ENCODE measurements at regions not wholly inside any gene's neighbourhood (a gene's known extent, or its start where the extent isn't known, plus 50 kb on each side); places are given as distances from the start of the nearest gene placed in this dataset.

DNA sequence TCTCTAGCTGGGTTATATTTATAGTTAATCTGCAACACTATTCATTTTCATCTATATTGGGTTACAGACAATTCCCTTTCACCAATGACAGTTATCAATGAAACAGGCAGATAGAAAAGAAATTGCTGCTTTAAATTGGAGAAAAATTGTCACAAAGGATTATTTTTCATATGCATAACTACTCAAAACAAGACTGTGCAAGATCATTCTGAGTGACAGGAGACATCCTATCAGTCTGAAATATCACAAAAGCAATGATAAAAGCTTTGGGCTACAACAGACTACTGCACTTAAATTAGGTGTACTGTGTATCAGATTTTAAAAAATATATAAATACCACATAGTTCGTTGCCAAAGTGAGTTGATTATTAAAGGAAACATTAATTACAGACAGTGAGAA lies 722.6 kb downstream of the ARAP2 start:
- Histone ChIP-seq H3K27me3 (ENCODE audit: insufficient read depth, insufficient read length) (no peaks in the 10 kb centered on the region), H3K4me3 (ENCODE audit: insufficient read length, low read depth) (no peak overlapping the region), H3K9me3 (ENCODE audit: insufficient read depth, low read length) (no peaks in the 10 kb centered on the region), H3K4me1 (ENCODE audit: insufficient read depth, insufficient read length) (no peaks in the 10 kb centered on the region), H3K9ac (ENCODE audit: insufficient read length, low read depth) (no peak overlapping the region), H3K36me3 (ENCODE audit: insufficient read depth, insufficient read length, low read length) (no peaks in the 10 kb centered on the region)
- TF ChIP-seq YY1 (IDR thresholded peaks at IDR 0.05; ENCODE audit: insufficient read depth, insufficient read length) = no peak
- no peak for TF ChIP-seq ZNF274 (IDR thresholded peaks at IDR 0.05; ENCODE audit: low read depth, low read length)
- TF ChIP-seq SUZ12 (IDR thresholded peaks at IDR 0.05; ENCODE audit: extremely low read depth, insufficient read depth, insufficient read length) = no peak
- DNase-seq (ENCODE audit: low read depth, low spot score) = no peak

DNA sequence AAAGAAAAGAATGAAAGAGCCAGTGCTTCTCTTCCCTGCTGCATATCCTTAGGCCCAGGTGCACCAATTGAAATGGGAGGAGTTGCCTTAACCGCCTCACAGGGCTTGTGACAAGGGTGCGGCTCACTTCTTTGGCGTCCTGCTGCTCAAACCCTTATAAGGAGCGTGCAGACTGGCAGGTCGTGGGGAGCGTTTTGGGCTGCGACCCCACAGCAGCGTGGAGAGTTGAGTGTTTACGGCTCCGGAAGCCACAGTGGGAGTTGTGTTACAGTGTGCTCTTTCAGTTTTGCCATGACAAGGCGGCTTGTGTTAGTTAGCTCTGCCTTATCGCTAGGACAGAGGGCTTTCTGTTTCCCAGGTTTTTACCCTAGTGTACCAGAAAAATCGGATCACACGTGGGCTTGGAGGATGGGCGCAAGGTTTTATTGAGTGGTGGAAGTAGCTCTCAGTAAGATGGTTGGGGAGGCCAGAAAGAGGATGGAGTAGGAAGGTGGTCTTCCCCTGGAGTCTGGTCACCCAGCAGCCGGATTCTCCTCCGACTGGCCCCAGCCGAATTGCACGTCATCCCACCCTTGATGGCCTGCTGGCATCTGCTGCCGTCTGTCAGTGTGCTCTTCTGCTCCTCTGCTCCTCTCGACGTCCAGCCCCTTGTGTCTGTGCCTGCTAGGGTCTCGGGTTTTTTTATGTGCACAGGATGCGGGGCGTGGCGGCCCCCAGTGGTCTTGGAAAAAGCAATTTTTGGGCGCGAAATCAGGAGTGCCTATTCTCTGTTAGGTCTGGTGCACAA lies 718.9 kb downstream of the ARAP2 start:
- Histone ChIP-seq H3K36me3 (ENCODE audit: insufficient read depth, insufficient read length, low read length) (no peaks in the 10 kb centered on the region), H3K4me1 (ENCODE audit: insufficient read depth, insufficient read length) (no peaks in the 10 kb centered on the region), H3K9ac (ENCODE audit: insufficient read length, low read depth) (no peak overlapping the region), H3K9me3 (ENCODE audit: insufficient read depth, low read length) (no peaks in the 10 kb centered on the region), H3K27me3 (ENCODE audit: insufficient read depth, insufficient read length) (no peaks in the 10 kb centered on the region), H3K4me3 (ENCODE audit: insufficient read length, low read depth) (no peak overlapping the region)
- DNase-seq (ENCODE audit: low read depth, low spot score) = no peak
- TF ChIP-seq YY1 (IDR thresholded peaks at IDR 0.05; ENCODE audit: insufficient read depth, insufficient read length) (no peak), SUZ12 (IDR thresholded peaks at IDR 0.05; ENCODE audit: extremely low read depth, insufficient read depth, insufficient read length) (no peak), ZNF274 (IDR thresholded peaks at IDR 0.05; ENCODE audit: low read depth, low read length) (no peak)

DNA sequence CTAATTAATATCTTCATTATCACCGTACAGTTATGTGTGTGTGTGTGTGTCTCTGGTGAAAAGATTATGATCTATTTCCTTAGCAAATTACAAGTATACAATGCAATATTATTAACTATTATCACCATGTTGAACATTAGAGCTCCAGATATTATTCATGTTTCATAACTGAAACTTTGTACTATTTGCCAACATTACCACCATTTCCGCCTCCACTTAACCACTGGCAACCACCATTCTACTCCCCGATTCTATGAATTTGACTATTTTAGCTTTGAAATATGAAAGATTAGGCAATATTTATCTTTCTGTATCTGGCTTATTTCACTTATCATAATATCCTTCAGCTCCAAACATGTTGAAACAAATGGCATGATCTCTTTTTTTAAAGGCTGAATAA lies 717.9 kb downstream of the ARAP2 start:
- Histone ChIP-seq H3K9ac (ENCODE audit: insufficient read length, low read depth) (no peak overlapping the region), H3K27me3 (ENCODE audit: insufficient read depth, insufficient read length) (no peaks in the 10 kb centered on the region), H3K9me3 (ENCODE audit: insufficient read depth, low read length) (peaks cover 1% of the 10 kb centered on the region; the same call in 1 of the 2 replicates), H3K36me3 (ENCODE audit: insufficient read depth, insufficient read length, low read length) (no peaks in the 10 kb centered on the region), H3K4me1 (ENCODE audit: insufficient read depth, insufficient read length) (no peaks in the 10 kb centered on the region), H3K4me3 (ENCODE audit: insufficient read length, low read depth) (no peak overlapping the region)
- TF ChIP-seq YY1 (IDR thresholded peaks at IDR 0.05; ENCODE audit: insufficient read depth, insufficient read length) (no peak), ZNF274 (IDR thresholded peaks at IDR 0.05; ENCODE audit: low read depth, low read length) (no peak), SUZ12 (IDR thresholded peaks at IDR 0.05; ENCODE audit: extremely low read depth, insufficient read depth, insufficient read length) (no peak)
- DNase-seq (ENCODE audit: low read depth, low spot score) = no peak

DNA sequence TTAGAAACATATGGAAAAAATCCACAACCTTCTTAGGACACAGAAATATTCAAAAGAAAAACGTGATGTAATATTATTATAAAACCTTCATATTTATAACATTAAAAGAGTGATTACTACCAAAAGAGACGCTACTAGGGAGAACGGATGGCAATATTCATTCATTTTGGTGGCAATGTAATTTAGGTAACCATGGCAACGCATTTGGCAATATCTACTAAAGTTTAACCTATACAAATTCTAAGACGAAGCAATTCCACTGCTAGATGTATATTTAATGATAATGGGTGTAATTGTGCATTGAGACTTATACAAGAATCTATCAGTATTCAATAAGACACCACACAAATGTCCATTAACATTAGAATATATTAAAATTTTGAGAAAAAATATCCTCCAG lies 709.4 kb downstream of the ARAP2 start:
- Histone ChIP-seq H3K4me3 (ENCODE audit: insufficient read length, low read depth) (no peak overlapping the region), H3K27me3 (ENCODE audit: insufficient read depth, insufficient read length) (no peaks in the 10 kb centered on the region), H3K36me3 (ENCODE audit: insufficient read depth, insufficient read length, low read length) (no peaks in the 10 kb centered on the region), H3K4me1 (ENCODE audit: insufficient read depth, insufficient read length) (no peaks in the 10 kb centered on the region), H3K9me3 (ENCODE audit: insufficient read depth, low read length) (peaks cover 6% of the 10 kb centered on the region; the same call in 1 of the 2 replicates), H3K9ac (ENCODE audit: insufficient read length, low read depth) (no peak overlapping the region)
- no peak for DNase-seq (ENCODE audit: low read depth, low spot score)
- TF ChIP-seq YY1 (IDR thresholded peaks at IDR 0.05; ENCODE audit: insufficient read depth, insufficient read length) = no peak
- no peak for TF ChIP-seq ZNF274 (IDR thresholded peaks at IDR 0.05; ENCODE audit: low read depth, low read length)
- no peak for TF ChIP-seq SUZ12 (IDR thresholded peaks at IDR 0.05; ENCODE audit: extremely low read depth, insufficient read depth, insufficient read length)

DNA sequence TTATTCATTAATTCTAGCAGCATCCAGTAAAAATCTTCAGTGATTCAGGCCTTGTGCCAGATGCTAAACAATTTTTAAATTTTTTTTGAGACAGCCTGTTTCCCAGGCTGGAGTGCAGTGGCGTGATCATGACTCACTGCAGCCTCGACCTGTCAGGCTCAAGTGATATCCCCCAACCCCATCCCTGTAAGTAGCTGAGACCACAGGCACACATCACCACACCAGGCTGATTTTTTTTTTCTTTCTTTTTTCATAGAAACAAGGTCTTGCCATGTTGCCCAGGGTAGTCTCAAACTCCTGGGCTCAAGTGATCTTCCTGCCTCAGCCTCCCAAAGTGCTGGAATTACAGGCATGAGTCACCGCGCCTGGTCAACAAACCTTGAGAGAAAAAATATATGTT lies 705.5 kb downstream of the ARAP2 start:
- Histone ChIP-seq H3K36me3 (ENCODE audit: insufficient read depth, insufficient read length, low read length) (no peaks in the 10 kb centered on the region), H3K4me1 (ENCODE audit: insufficient read depth, insufficient read length) (no peaks in the 10 kb centered on the region), H3K27me3 (ENCODE audit: insufficient read depth, insufficient read length) (no peaks in the 10 kb centered on the region), H3K9ac (ENCODE audit: insufficient read length, low read depth) (no peak overlapping the region), H3K9me3 (ENCODE audit: insufficient read depth, low read length) (no peaks in the 10 kb centered on the region), H3K4me3 (ENCODE audit: insufficient read length, low read depth) (no peak overlapping the region)
- no peak for TF ChIP-seq YY1 (IDR thresholded peaks at IDR 0.05; ENCODE audit: insufficient read depth, insufficient read length)
- no peak for TF ChIP-seq SUZ12 (IDR thresholded peaks at IDR 0.05; ENCODE audit: extremely low read depth, insufficient read depth, insufficient read length)
- no peak for DNase-seq (ENCODE audit: low read depth, low spot score)

DNA sequence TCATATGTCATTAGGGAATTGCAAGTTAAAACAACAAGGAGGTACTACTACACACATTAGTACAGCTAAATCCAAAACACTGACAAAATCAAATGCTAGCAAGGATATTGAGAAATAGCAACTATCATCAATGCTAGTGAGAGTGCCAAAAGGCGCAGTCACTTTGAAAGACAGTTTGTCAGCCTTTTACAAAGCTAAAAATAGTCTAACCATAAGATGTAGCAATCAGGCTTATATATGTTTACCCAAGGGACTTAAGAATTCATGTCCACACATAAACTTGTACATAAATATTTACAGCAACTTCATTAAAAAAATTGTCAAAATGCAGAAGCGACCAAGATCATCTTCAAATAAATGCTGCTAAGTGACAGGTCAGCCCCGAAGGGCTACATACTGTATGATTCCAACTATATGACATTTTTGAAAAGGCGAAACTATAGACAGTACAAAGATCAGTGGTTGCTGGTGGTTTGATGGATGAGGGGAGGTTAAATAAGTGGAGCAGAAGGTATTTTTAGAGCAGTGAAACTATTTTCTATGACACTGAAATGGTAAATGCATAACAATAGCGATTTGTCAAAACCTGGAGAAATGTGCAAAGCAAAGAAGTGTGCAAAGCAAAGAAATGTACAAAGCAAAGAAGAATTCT lies 704.8 kb downstream of the ARAP2 start:
- Histone ChIP-seq H3K9ac (ENCODE audit: insufficient read length, low read depth) (no peak overlapping the region), H3K4me1 (ENCODE audit: insufficient read depth, insufficient read length) (no peaks in the 10 kb centered on the region)
- no peak for DNase-seq (ENCODE audit: low read depth, low spot score)

DNA sequence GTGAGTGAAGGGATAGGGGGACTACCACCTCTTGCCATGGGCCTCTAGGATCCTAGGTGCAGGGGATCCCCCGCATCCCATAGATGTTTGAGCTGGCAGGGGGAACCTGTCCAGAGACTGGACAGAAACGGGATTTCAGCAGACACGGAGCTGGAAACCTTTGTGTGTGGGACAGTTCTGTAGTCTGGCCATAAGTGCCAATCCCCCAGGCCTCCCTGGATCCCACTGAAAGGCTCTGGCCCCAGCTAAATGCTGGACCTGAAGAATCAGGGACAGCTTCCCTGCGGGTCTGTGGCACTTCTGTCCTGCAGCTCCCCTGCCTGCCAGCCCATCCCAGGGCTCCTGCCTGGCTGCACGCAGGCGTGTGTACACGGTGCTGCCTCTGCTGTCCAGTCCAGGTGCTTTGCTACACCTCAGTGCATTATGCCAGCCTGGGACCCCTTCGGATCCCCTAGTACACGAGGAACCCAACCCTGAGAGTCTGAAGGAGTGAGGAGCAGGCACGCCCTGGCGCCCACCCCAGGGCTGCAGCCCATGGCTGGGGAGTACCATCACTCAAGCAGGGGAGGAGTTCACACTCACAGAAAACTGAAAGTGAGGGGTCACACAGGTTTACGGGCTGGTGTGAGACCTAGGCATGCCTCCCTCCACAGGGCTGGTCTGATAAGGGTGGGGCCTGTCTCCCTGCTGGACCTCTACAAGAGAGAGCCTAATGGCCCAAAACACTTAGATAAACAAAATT lies 703.0 kb downstream of the ARAP2 start:
- no peak for TF ChIP-seq YY1 (IDR thresholded peaks at IDR 0.05; ENCODE audit: insufficient read depth, insufficient read length)
- TF ChIP-seq SUZ12 (IDR thresholded peaks at IDR 0.05; ENCODE audit: extremely low read depth, insufficient read depth, insufficient read length) = no peak
- TF ChIP-seq ZNF274 (IDR thresholded peaks at IDR 0.05; ENCODE audit: low read depth, low read length) = no peak
- Histone ChIP-seq H3K4me3 (ENCODE audit: insufficient read length, low read depth) (no peak overlapping the region), H3K36me3 (ENCODE audit: insufficient read depth, insufficient read length, low read length) (no peaks in the 10 kb centered on the region), H3K9ac (ENCODE audit: insufficient read length, low read depth) (no peak overlapping the region), H3K9me3 (ENCODE audit: insufficient read depth, low read length) (no peaks in the 10 kb centered on the region), H3K27me3 (ENCODE audit: insufficient read depth, insufficient read length) (no peaks in the 10 kb centered on the region), H3K4me1 (ENCODE audit: insufficient read depth, insufficient read length) (no peaks in the 10 kb centered on the region)
- DNase-seq (ENCODE audit: low read depth, low spot score) = no peak

More for the DNA sequence above, 704.8 kb downstream of the ARAP2 start:
- H3K36me3 ChIP-seq (ENCODE audit: insufficient read depth, insufficient read length, low read length) = no peaks in the 10 kb centered on the region
- H3K4me3 ChIP-seq (ENCODE audit: insufficient read length, low read depth) = no peak overlapping the region
- no peak for TF ChIP-seq SUZ12 (IDR thresholded peaks at IDR 0.05; ENCODE audit: extremely low read depth, insufficient read depth, insufficient read length)
- no peak for TF ChIP-seq ZNF274 (IDR thresholded peaks at IDR 0.05; ENCODE audit: low read depth, low read length)
- TF ChIP-seq YY1 (IDR thresholded peaks at IDR 0.05; ENCODE audit: insufficient read depth, insufficient read length) = no peak
- no peaks in the 10 kb centered on the region for H3K27me3 ChIP-seq (ENCODE audit: insufficient read depth, insufficient read length)
- no peaks in the 10 kb centered on the region for H3K9me3 ChIP-seq (ENCODE audit: insufficient read depth, low read length)

Measured in NT2/D1 (cell line).